ENCODE measurements at regions not wholly inside any gene's neighbourhood (a gene's known extent, or its start where the extent isn't known, plus 50 kb on each side); places are given as distances from the start of the nearest gene placed in this dataset.

GRCh38 chr2:138125306-138126288 is 161.3 kb downstream of the HNMT start:
- no peak overlapping the region for H3K4me3 ChIP-seq
- H3K27me3 ChIP-seq (ENCODE audit: low read depth) = no peaks in the 10 kb centered on the region
- H3K27ac ChIP-seq = no peak overlapping the region
- DNase-seq (no peak), ATAC-seq (peak; percentile 19 to 87)
- intact Hi-C loops (cut with DNase I) = no loop called here
- no peaks in the 10 kb centered on the region for H3K4me1 ChIP-seq
- no peak for TF ChIP-seq CTCF (IDR thresholded peaks at IDR 0.05)
- H3K9me3 ChIP-seq = no peaks in the 10 kb centered on the region
- H3K36me3 ChIP-seq = no peaks in the 10 kb centered on the region

GRCh38 chr2:138132108-138132507 is 167.8 kb downstream of the HNMT start:
- H3K4me3 ChIP-seq = no peak overlapping the region
- H3K27ac ChIP-seq = no peak overlapping the region
- no peaks in the 10 kb centered on the region for H3K36me3 ChIP-seq
- H3K9me3 ChIP-seq = no peaks in the 10 kb centered on the region
- DNase-seq (no peak), ATAC-seq (peak in 1 of 2 donors; percentile 74)
- H3K27me3 ChIP-seq (ENCODE audit: low read depth) = no peaks in the 10 kb centered on the region
- intact Hi-C loops (cut with DNase I) = no loop called here
- TF ChIP-seq CTCF (IDR thresholded peaks at IDR 0.05) = no peak
- no peaks in the 10 kb centered on the region for H3K4me1 ChIP-seq

GRCh38 chr2:138137949-138138348 is 173.7 kb downstream of the HNMT start:
- H3K27me3 ChIP-seq (ENCODE audit: low read depth) = no peaks in the 10 kb centered on the region
- H3K4me1 ChIP-seq = no peaks in the 10 kb centered on the region
- TF ChIP-seq CTCF (IDR thresholded peaks at IDR 0.05) = no peak
- H3K27ac ChIP-seq = no peak overlapping the region
- DNase-seq = no peak
- intact Hi-C loops (cut with DNase I) = no loop called here
- no peaks in the 10 kb centered on the region for H3K36me3 ChIP-seq
- no peaks in the 10 kb centered on the region for H3K9me3 ChIP-seq
- no peak overlapping the region for H3K4me3 ChIP-seq
- ATAC-seq = no peak

- ATAC-seq = no peak
- H3K27me3 ChIP-seq (ENCODE audit: low read depth) = no peaks in the 10 kb centered on the region
- TF ChIP-seq CTCF (IDR thresholded peaks at IDR 0.05) = no peak
These were observed 183.5 kb downstream of the HNMT start for GRCh38 chr2:138147796-138148195.

GRCh38 chr2:138155304-138155703 is 191.0 kb downstream of the HNMT start:
- intact Hi-C loops (cut with DNase I) = no loop called here
- Histone ChIP-seq H3K36me3 (no peaks in the 10 kb centered on the region), H3K4me1 (no peaks in the 10 kb centered on the region), H3K4me3 (no peak overlapping the region), H3K9me3 (no peaks in the 10 kb centered on the region), H3K27ac (no peak overlapping the region), H3K27me3 (ENCODE audit: low read depth) (no peaks in the 10 kb centered on the region)
- no peak for DNase-seq
- ATAC-seq = no peak
- no peak for TF ChIP-seq CTCF (IDR thresholded peaks at IDR 0.05)

More at GRCh38 chr2:138147796-138148195, 183.5 kb downstream of the HNMT start:
- H3K4me3 ChIP-seq = no peak overlapping the region
- no peak overlapping the region for H3K27ac ChIP-seq
- no peak for DNase-seq
- H3K36me3 ChIP-seq = no peaks in the 10 kb centered on the region
- H3K9me3 ChIP-seq = no peaks in the 10 kb centered on the region
- intact Hi-C loops (cut with DNase I) = no loop called here
- H3K4me1 ChIP-seq = no peaks in the 10 kb centered on the region
